GM23338 (cell line): ENCODE measurements at regions not wholly inside any gene's neighbourhood (a gene's known extent, or its start where the extent isn't known, plus 50 kb on each side); places are given as distances from the start of the nearest gene placed in this dataset.

Experiments used
- CTCF ChIP-seq, 2 experiments: fragments of 200-600 bp in 1 of 2; sonication (generic) in 1 of 2; conservative IDR thresholded peaks; 2 replicates each; pipeline versions ENCODE4 v1.5.1 to v1.6.1; 2016 to 2017; ENCODE audit warnings: antibody characterized with exemption in 2 of 2, low read depth in 2 of 2, mild to moderate bottlenecking in 2 of 2, moderate library complexity in 1 of 2
- EZH2phosphoT487 ChIP-seq: fragments of 200-600 bp; sonication (generic); IDR thresholded peaks from one replicate; pipeline ENCODE4 v1.8.1; 2018; ENCODE audit warnings: antibody characterized with exemption; ENCODE audit not compliant: unreplicated experiment
- JUNB ChIP-seq: IDR thresholded peaks from one replicate; pipeline ENCODE4 v1.6.1; 2016; ENCODE audit warnings: antibody characterized with exemption; ENCODE audit not compliant: unreplicated experiment

- no peak for TF ChIP-seq CTCF (conservative IDR thresholded peaks at IDR 0.05; ENCODE audit: low read depth in 2 of 2)
- no peak for TF ChIP-seq JUNB
- no peak for TF ChIP-seq EZH2phosphoT487
Observed at GRCh38 chr12:11963841-11964471, 106.8 kb upstream of the BCL2L14 start.
